ENCODE measurements at regions not wholly inside any gene's neighbourhood (a gene's known extent, or its start where the extent isn't known, plus 50 kb on each side); places are given as distances from the start of the nearest gene placed in this dataset.
"Not testable (repeated sequence)": the region's sequence is repeated elsewhere in the genome, so short reads cannot be mapped to it uniquely, and the experiment has no call there.

DNA sequence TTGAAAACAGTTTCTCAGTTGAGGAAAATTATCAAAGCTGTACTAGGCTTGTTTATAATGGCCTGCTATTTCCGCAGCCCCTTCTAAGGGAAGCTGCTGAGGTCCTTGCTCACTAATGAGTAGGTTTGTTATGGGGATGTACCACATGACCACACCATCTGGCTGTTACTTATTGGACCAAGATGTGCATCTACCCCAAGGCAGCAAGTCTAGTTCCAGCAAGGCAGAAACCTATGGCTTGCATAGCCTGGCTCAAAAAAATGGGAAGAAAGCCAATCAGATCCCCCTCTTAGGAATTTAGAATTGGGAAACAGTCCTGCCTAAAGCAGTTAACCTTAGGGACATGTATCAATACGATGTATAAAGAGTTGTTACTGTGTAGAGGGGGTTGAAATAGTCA is 186.5 kb upstream of the SPRY2 start:
- DNase-seq (no peak), FAIRE-seq (no peak)
- Histone ChIP-seq H3K27ac (ENCODE audit: low read depth in 1 of 3, low read length in 2 of 3) (no peak overlapping the region), H3K9me3 (ENCODE audit: control insufficient read depth in 2 of 2, insufficient read depth in 1 of 2, low read depth in 1 of 2, low read length in 1 of 2) (no peaks in the 10 kb centered on the region), H3K36me3 (ENCODE audit: control insufficient read depth in 3 of 3, insufficient read depth in 2 of 3, low read depth in 1 of 3, low read length in 3 of 3) (no peaks in the 10 kb centered on the region), H3K27me3 (ENCODE audit: control insufficient read depth in 3 of 3, insufficient read depth in 3 of 3, low read length in 3 of 3) (no peaks in the 10 kb centered on the region), H3K4me1 (ENCODE audit: control insufficient read depth in 3 of 3, insufficient read depth in 2 of 3, low read depth in 1 of 3, low read length in 2 of 3) (no peaks in the 10 kb centered on the region), H3K4me3 (ENCODE audit: low read depth in 1 of 3, low read length in 3 of 3) (no peak overlapping the region)
- 74 to 82% (median 77%) methylated on average over 2 of the region's 2 CpGs for WGBS, 3 donors

DNA sequence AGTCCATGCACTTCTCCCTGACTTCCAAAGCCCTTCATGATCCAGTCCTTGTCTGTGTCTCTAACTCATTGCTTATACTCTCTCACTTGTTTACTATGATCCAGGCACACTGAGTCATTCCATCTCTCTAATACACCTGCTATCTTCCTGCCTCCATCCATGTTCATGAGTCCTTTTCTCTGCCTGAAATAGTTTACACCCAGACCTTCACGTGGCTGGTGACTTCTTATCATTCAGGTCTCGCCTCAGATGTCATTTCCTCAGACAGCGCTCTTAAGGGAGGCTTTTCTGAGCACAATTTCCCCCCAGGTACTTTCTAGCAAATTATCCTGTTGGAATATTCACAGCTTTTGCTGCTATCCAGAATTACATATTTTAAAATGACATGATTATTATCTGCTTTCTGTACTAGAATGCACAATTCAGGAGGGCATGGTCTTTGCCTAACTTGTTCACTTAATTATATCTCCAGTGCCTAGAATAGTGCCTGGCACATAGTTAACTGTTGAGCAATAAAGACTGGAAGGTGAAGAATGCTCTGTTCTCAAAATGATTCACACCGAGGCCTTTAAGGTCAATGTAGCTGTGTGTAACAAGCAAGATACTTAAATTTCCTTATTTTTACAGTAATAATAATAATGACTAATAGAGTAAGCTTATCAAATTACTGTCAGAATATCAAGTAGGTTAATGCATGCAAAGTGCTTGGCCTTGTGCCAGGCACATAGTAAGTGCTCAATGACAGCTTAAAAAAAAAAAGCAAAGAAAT is 183.7 kb upstream of the SPRY2 start:
- FAIRE-seq = no peak
- Histone ChIP-seq H3K4me3 (ENCODE audit: low read depth in 1 of 3, low read length in 3 of 3) (no peak overlapping the region), H3K27ac (ENCODE audit: low read depth in 1 of 3, low read length in 2 of 3) (no peak overlapping the region), H3K9me3 (ENCODE audit: control insufficient read depth in 2 of 2, insufficient read depth in 1 of 2, low read depth in 1 of 2, low read length in 1 of 2) (no peaks in the 10 kb centered on the region), H3K27me3 (ENCODE audit: control insufficient read depth in 3 of 3, insufficient read depth in 3 of 3, low read length in 3 of 3) (no peaks in the 10 kb centered on the region), H3K36me3 (ENCODE audit: control insufficient read depth in 3 of 3, insufficient read depth in 2 of 3, low read depth in 1 of 3, low read length in 3 of 3) (no peaks in the 10 kb centered on the region), H3K4me1 (ENCODE audit: control insufficient read depth in 3 of 3, insufficient read depth in 2 of 3, low read depth in 1 of 3, low read length in 2 of 3) (no peaks in the 10 kb centered on the region)
- DNase-seq = no peak
- 72 to 78% (median 77%) methylated on average over 4 of the region's 4 CpGs for WGBS, 3 donors

DNA sequence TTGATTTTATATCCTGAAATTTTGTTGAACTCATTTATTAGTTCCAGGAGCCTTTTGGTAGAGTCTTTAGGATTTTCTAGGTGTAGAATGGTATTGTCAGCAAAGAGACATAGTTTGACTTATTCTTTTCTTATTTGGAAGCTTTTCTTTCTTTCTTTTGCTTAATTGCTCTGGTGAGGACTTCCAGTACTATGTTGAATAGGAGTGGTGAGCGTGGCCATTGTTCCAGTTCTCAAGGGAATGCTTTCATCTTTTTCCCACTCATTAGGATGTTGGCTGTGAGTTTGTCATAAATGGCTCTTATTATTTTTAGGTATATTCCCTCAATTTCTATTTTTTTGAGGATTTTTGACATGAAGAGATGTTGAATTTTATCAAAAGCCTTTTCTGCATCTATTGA is 182.2 kb upstream of the SPRY2 start:
- WGBS, 3 donors = 84 to 96% (median 89%) methylated on average over 1 of the region's 1 CpG
- Histone ChIP-seq H3K4me1 (ENCODE audit: control insufficient read depth in 3 of 3, insufficient read depth in 2 of 3, low read depth in 1 of 3, low read length in 2 of 3) (no peaks in the 10 kb centered on the region), H3K36me3 (ENCODE audit: control insufficient read depth in 3 of 3, insufficient read depth in 2 of 3, low read depth in 1 of 3, low read length in 3 of 3) (no peaks in the 10 kb centered on the region), H3K27me3 (ENCODE audit: control insufficient read depth in 3 of 3, insufficient read depth in 3 of 3, low read length in 3 of 3) (no peaks in the 10 kb centered on the region), H3K4me3 (ENCODE audit: low read depth in 1 of 3, low read length in 3 of 3) (no peak overlapping the region), H3K9me3 (ENCODE audit: control insufficient read depth in 2 of 2, insufficient read depth in 1 of 2, low read depth in 1 of 2, low read length in 1 of 2) (no peaks in the 10 kb centered on the region), H3K27ac (ENCODE audit: low read depth in 1 of 3, low read length in 2 of 3) (no peak overlapping the region)
- no peak for FAIRE-seq
- no peak for DNase-seq

DNA sequence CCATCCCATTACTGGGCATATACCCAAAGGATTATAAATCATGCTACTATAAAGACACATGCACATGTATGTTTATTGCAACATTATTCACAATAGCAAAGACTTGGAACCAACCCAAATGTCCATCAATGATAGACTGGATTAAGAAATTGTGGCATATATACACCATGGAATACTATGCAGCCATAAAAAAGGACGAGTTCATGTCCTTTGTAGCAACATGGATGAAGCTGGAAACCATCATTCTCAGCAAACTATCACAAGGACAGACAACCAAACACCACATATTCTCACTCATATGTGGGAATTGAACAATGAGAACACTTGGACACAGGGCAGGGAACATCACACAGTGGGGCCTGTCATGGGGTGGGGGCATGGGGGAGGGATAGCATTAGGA is 181.5 kb upstream of the SPRY2 start:
- H3K9me3 ChIP-seq (ENCODE audit: control insufficient read depth in 2 of 2, insufficient read depth in 1 of 2, low read depth in 1 of 2, low read length in 1 of 2); H3K27me3 ChIP-seq (ENCODE audit: control insufficient read depth in 3 of 3, insufficient read depth in 3 of 3, low read length in 3 of 3); H3K4me1 ChIP-seq (ENCODE audit: control insufficient read depth in 3 of 3, insufficient read depth in 2 of 3, low read depth in 1 of 3, low read length in 2 of 3); DNase-seq; H3K27ac ChIP-seq (ENCODE audit: low read depth in 1 of 3, low read length in 2 of 3); FAIRE-seq; H3K4me3 ChIP-seq (ENCODE audit: low read depth in 1 of 3, low read length in 3 of 3); H3K36me3 ChIP-seq (ENCODE audit: control insufficient read depth in 3 of 3, insufficient read depth in 2 of 3, low read depth in 1 of 3, low read length in 3 of 3): not testable (repeated sequence)
- 36 to 64% (median 43%) methylated on average over 1 of the region's 1 CpG for WGBS, 3 donors

DNA sequence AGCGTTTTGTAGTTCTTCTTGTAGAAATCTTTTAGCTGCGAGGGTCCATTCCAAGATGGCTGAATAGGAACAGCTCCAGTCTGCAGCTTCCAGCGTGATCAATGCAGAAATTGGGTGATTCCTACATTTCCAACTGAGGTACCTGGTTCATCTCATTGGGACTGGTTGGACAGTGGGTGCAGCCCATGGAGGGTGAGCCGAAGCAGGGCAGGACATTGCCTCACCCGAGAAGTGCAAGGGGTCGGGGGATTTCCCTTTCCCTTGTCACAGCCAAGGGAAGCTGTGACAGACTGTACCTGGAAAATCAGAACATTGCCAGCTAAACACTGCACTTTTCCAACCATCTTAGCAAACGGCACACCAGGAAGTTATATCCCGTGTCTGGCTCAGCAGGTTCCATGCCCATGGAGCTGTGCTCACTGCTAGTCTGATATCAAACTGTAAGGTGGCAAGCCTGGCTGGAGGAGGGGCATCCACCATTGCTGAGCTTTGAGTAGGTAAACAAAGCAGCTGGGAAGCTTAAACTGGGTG is 176.0 kb upstream of the SPRY2 start:
- DNase-seq (no peak), FAIRE-seq (no peak)
- Histone ChIP-seq H3K4me1 (ENCODE audit: control insufficient read depth in 3 of 3, insufficient read depth in 2 of 3, low read depth in 1 of 3, low read length in 2 of 3) (no peaks in the 10 kb centered on the region), H3K27ac (ENCODE audit: low read depth in 1 of 3, low read length in 2 of 3) (no peak overlapping the region), H3K27me3 (ENCODE audit: control insufficient read depth in 3 of 3, insufficient read depth in 3 of 3, low read length in 3 of 3) (no peaks in the 10 kb centered on the region), H3K9me3 (ENCODE audit: control insufficient read depth in 2 of 2, insufficient read depth in 1 of 2, low read depth in 1 of 2, low read length in 1 of 2) (peaks cover 0 to 11% of the 10 kb centered on the region in 2 donors), H3K36me3 (ENCODE audit: control insufficient read depth in 3 of 3, insufficient read depth in 2 of 3, low read depth in 1 of 3, low read length in 3 of 3) (no peaks in the 10 kb centered on the region), H3K4me3 (ENCODE audit: low read depth in 1 of 3, low read length in 3 of 3) (no peak overlapping the region)
- 92% methylated on average over 8 of the region's 8 CpGs for WGBS, 3 donors

DNA sequence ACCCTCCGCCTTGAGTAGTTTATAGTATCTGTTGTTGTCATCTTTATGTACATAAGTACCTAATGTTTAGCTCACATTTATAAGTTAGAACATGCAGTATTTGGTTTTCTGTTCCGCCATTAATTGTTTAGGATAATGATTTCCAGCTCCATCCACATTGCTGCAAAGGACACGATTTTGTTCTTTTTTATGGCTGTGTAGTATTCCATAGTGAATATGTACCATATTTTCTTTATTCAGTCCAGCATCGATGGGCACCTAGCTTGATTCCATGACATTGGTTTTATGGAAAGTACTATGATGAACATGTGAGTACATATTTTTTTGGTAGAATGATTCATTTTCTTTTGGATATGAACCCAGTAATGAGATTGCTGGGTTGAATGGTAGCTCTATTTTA is 174.4 kb upstream of the SPRY2 start:
- Histone ChIP-seq H3K9me3 (ENCODE audit: control insufficient read depth in 2 of 2, insufficient read depth in 1 of 2, low read depth in 1 of 2, low read length in 1 of 2) (peaks cover 0 to 11% of the 10 kb centered on the region in 2 donors), H3K27me3 (ENCODE audit: control insufficient read depth in 3 of 3, insufficient read depth in 3 of 3, low read length in 3 of 3) (no peaks in the 10 kb centered on the region), H3K4me1 (ENCODE audit: control insufficient read depth in 3 of 3, insufficient read depth in 2 of 3, low read depth in 1 of 3, low read length in 2 of 3) (no peaks in the 10 kb centered on the region), H3K4me3 (ENCODE audit: low read depth in 1 of 3, low read length in 3 of 3) (no peak overlapping the region), H3K36me3 (ENCODE audit: control insufficient read depth in 3 of 3, insufficient read depth in 2 of 3, low read depth in 1 of 3, low read length in 3 of 3) (no peaks in the 10 kb centered on the region), H3K27ac (ENCODE audit: low read depth in 1 of 3, low read length in 2 of 3) (no peak overlapping the region)
- no peak for FAIRE-seq
- DNase-seq = no peak
- 87 to 96% (median 92%) methylated on average over 4 of the region's 4 CpGs for WGBS, 3 donors

DNA sequence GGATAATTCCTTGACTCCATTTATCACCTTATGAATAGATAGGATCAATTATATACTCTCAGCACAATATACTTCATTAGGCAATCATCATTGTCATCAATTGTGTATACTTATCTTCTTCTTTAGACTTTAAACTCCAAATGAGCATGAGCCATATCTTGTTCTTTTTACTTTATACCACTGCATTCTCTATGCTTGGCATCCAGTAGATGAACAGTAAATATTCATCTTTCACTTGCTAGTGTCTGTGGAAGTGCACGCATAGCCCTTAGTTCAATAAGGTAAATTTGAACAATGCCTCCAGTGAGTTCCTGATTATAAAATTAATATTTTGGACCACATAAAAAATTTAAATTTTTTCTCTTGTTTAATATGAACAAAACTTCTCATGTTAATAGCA is 172.3 kb upstream of the SPRY2 start:
- Histone ChIP-seq H3K27me3 (ENCODE audit: control insufficient read depth in 3 of 3, insufficient read depth in 3 of 3, low read length in 3 of 3) (no peaks in the 10 kb centered on the region), H3K4me1 (ENCODE audit: control insufficient read depth in 3 of 3, insufficient read depth in 2 of 3, low read depth in 1 of 3, low read length in 2 of 3) (no peaks in the 10 kb centered on the region), H3K27ac (ENCODE audit: low read depth in 1 of 3, low read length in 2 of 3) (no peak overlapping the region), H3K4me3 (ENCODE audit: low read depth in 1 of 3, low read length in 3 of 3) (no peak overlapping the region), H3K9me3 (ENCODE audit: control insufficient read depth in 2 of 2, insufficient read depth in 1 of 2, low read depth in 1 of 2, low read length in 1 of 2) (peaks cover 0 to 11% of the 10 kb centered on the region in 2 donors), H3K36me3 (ENCODE audit: control insufficient read depth in 3 of 3, insufficient read depth in 2 of 3, low read depth in 1 of 3, low read length in 3 of 3) (no peaks in the 10 kb centered on the region)
- WGBS, 3 donors = 89 to 90% (median 90%) methylated on average over 1 of the region's 1 CpG
- FAIRE-seq = no peak
- no peak for DNase-seq

DNA sequence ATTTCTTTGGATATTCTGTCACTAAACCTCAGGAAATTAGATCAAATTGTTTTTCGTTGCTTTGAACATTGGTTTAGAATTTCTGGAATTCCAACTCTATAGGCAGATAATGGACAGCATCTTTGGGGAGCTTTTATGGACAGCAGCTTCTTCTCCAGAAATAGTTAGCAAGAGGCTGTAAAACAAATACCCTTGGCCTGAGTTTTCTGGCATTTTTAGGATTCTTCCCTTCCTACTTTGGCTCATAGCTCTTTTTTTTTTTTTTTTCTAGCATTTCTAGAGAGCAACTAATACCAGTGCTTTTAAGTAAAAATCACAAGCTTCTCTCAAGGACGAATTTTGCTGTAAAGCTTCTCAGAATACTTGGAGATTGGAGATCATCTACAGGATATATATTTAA is 169.8 kb upstream of the SPRY2 start:
- DNase-seq = no peak
- FAIRE-seq = no peak
- Histone ChIP-seq H3K4me3 (ENCODE audit: low read depth in 1 of 3, low read length in 3 of 3) (no peak overlapping the region), H3K27me3 (ENCODE audit: control insufficient read depth in 3 of 3, insufficient read depth in 3 of 3, low read length in 3 of 3) (no peaks in the 10 kb centered on the region), H3K9me3 (ENCODE audit: control insufficient read depth in 2 of 2, insufficient read depth in 1 of 2, low read depth in 1 of 2, low read length in 1 of 2) (peaks cover 0 to 2% of the 10 kb centered on the region in 2 donors), H3K27ac (ENCODE audit: low read depth in 1 of 3, low read length in 2 of 3) (no peak overlapping the region), H3K36me3 (ENCODE audit: control insufficient read depth in 3 of 3, insufficient read depth in 2 of 3, low read depth in 1 of 3, low read length in 3 of 3) (no peaks in the 10 kb centered on the region), H3K4me1 (ENCODE audit: control insufficient read depth in 3 of 3, insufficient read depth in 2 of 3, low read depth in 1 of 3, low read length in 2 of 3) (no peaks in the 10 kb centered on the region)
- 69 to 84% (median 80%) methylated on average over 2 of the region's 2 CpGs for WGBS, 3 donors

DNA sequence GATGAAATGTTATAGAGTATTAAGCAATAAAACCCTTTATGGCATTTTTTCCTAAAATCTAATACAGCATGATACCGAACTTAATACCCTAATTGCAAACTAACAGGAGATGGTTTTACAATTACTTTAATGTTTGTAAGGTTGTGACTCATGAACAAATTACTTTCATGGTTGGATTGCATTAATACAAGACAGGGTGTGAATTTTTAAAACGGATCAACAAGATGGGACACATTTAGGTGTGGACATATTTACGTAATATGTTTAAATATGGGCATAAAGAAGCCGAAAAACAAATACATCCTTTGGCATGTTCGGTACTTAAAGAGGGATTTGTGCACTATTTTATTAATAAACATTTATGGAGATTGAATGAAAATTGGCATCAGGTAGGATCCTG is 168.3 kb upstream of the SPRY2 start:
- no peaks in the 10 kb centered on the region for H3K27me3 ChIP-seq (ENCODE audit: control insufficient read depth in 3 of 3, insufficient read depth in 3 of 3, low read length in 3 of 3)
- DNase-seq = no peak
- WGBS, 3 donors = 85 to 91% (median 89%) methylated on average over 5 of the region's 5 CpGs
- H3K9me3 ChIP-seq (ENCODE audit: control insufficient read depth in 2 of 2, insufficient read depth in 1 of 2, low read depth in 1 of 2, low read length in 1 of 2) = no peaks in the 10 kb centered on the region
- FAIRE-seq = no peak
- no peak overlapping the region for H3K4me3 ChIP-seq (ENCODE audit: low read depth in 1 of 3, low read length in 3 of 3)
- no peak overlapping the region for H3K27ac ChIP-seq (ENCODE audit: low read depth in 1 of 3, low read length in 2 of 3)
- no peaks in the 10 kb centered on the region for H3K4me1 ChIP-seq (ENCODE audit: control insufficient read depth in 3 of 3, insufficient read depth in 2 of 3, low read depth in 1 of 3, low read length in 2 of 3)
- no peaks in the 10 kb centered on the region for H3K36me3 ChIP-seq (ENCODE audit: control insufficient read depth in 3 of 3, insufficient read depth in 2 of 3, low read depth in 1 of 3, low read length in 3 of 3)

All from small intestine (tissue), 7 donors.